GM19397 (cell line): ENCODE measurements at regions not wholly inside any gene's neighbourhood (a gene's known extent, or its start where the extent isn't known, plus 50 kb on each side); places are given as distances from the start of the nearest gene placed in this dataset.
"Not testable (repeated sequence)": the region's sequence is repeated elsewhere in the genome, so short reads cannot be mapped to it uniquely, and the experiment has no call there.

Experiments used
- ATAC-seq: cut with Tn5 transposase; IDR thresholded peaks from one replicate; pipeline ENCODE4 v1.9.1; 2021; ENCODE audit warnings: mild to moderate bottlenecking, moderate library complexity; ENCODE audit not compliant: unreplicated experiment

- not testable (repeated sequence) for ATAC-seq
Observed at GRCh38 chr5:17032314-17032985, 96.4 kb upstream of the MYO10 start.

DNA sequence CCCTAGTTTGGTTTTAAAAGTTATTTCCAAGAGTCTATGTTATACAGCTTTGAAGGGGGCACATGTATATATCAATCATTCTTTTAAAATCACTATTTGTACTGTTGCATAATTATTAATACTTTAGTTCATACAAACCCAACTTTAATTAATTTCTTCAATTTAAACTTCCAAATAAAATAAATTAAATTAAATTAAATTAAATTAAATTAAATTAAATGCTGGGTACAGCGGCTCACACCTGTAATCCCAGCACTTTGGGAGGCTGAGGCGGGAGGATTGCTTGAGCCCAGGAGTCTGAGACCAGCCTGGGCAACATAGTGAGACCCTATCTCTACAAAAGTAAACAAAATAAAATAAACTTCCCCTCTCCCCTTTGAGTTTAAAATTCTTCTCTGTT, 98.9 kb upstream of the MYO10 start:
- ATAC-seq = not testable (repeated sequence)

GRCh38 chr5:17037751-17038150, 101.7 kb upstream of the MYO10 start:
- no peak for ATAC-seq

DNA sequence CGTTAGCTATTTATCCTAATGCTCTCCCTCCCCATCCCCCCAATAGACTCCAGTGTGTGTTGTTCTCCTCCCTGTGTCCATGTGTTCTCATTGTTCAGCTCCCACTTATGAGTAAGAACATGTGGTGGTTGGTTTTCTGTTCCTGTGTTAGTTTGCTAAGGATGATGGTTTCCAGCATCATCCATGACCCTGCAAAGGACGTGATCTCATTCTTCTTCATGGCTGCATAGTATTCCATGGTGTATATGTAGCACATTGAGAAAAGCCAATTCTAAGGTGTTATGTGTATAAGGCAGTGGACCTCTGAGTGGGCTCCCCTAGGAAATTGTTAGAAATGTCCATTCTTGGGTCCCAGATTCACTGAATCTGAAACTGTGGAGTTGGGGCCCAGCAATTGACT, 103.1 kb upstream of the MYO10 start:
- ATAC-seq = no peak

DNA sequence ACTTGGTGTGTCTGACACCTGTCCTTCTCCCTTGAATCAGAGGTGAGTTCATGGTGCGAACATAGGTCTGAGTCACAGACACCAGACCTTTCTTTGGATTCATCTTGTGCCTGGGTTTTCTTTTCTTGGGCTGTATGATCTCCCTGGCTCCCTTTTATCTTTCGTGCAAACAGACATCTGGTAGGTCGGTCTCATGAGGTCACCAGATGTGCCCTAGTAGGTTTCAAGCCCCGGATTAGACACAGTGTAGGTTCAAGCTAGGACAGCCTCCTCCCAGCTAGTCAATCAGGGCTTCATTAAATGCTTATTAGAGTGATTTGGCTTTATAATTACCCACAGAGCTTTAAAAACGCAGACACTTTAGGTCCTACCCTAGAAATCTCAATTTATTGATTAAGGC, 106.0 kb upstream of the MYO10 start:
- no peak for ATAC-seq

- no peak for ATAC-seq
Observed at GRCh38 chr5:17046320-17046719, 110.2 kb upstream of the MYO10 start.

GRCh38 chr5:17050236-17050635, 114.1 kb upstream of the MYO10 start:
- ATAC-seq = no peak

DNA sequence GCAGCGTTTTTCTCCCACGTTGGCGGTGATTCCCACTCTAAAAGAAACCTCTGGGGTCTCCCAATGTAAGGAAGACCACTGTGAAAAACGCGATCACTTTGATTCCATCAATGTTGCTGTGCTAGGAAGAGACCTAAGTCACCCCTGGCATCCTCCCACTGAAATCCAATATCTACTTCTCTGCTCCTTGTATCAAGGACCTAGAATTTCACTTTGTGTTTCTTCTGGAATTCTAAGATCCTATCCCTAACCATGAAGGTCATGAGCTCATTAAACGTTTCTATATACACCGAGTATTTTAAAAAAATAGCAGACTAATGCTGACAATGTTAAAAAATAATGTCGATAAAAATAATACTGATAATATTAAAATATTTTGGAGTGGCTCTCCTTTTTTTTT, 118.8 kb upstream of the MYO10 start:
- ATAC-seq = no peak

- ATAC-seq = no peak
Observed at GRCh38 chr5:17056141-17056631, 120.1 kb upstream of the MYO10 start.

DNA sequence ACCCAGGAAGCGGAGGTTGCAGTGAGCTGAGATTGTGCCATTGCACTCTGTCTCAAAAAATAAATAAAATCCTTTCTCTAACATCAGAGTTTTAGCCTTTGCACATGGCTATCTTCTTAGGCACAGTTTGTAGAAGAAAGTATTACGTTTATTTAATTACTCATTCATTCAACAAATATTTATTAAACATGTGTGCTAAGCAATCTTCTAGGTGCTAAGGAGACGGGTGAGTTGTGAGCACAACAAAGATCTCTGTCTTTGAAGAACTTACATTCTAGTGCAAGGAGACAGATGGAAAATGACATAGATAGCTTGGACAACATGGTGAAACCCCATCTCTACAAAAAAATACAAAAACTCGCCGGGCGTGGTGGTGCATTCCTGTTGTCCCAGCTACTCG, 122.3 kb upstream of the MYO10 start:
- ATAC-seq = no peak

- ATAC-seq = no peak
Observed at GRCh38 chr5:17061973-17062470, 125.9 kb upstream of the MYO10 start.

DNA sequence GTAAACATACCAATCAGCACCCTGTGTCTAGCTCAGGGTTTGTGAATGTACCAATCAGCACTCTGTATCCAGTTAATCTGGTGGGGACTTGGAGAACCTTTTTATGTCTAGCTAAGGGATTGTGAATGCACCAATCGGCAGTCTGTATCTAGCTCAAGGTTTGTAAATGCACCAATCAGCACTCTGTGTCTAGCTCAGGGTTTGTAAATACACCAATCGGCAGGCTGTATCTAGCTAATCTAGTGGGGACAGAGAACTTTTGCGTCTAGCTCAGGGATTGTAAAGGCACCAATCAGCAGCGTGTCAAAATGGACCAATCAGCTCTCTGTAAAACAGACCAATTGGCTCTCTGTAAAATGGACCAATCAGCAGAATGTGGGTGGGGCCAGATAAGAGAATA, 126.7 kb upstream of the MYO10 start:
- ATAC-seq = not testable (repeated sequence)

DNA sequence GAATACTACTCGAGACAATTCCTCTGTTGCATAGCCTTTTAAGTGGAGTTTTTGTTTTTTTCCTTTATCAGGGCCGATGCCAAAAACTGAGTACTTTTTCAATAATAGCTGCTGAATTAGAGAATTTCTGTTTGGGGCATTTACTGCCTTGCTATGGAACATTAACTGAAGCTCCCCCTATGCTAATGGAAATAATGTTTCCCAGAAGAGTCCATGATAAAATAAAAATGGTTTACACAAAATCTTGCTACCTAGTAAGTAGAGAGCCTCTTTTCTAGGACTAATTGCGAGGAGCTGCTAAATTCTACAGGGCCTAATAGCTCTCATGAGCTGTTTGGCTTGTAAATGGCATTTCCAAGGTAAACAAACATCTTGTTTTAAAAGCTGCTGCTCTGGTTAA, 128.2 kb upstream of the MYO10 start:
- ATAC-seq = no peak

DNA sequence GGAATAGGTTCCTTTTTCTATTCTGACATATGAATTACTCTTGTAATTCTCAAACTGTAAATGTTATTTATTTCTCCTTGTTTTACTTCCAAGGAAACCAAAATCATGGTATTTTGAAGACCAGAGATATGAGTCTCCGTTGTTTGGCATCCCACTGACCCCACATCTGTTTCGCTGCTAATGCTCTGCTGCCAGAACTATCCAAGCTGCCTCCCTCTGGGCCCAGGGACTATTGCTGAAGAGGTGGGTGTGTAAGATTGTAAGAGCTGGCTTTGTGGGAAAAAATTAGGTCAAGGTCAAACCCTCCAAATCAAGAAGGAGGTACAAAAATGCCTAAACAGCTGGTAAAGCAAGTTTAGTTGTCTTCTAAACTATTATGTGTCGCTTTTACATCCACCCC, 129.4 kb upstream of the MYO10 start:
- ATAC-seq = no peak

GRCh38 chr5:17066026-17066425, 129.9 kb upstream of the MYO10 start:
- not testable (repeated sequence) for ATAC-seq

GRCh38 chr5:17067657-17068392, 131.7 kb upstream of the MYO10 start:
- no peak for ATAC-seq

GRCh38 chr5:17069995-17070511, 134.0 kb upstream of the MYO10 start:
- no peak for ATAC-seq

GRCh38 chr5:17070647-17071046, 134.6 kb upstream of the MYO10 start:
- ATAC-seq = no peak

- no peak for ATAC-seq
Observed at GRCh38 chr5:17075236-17075635, 139.1 kb upstream of the MYO10 start.

DNA sequence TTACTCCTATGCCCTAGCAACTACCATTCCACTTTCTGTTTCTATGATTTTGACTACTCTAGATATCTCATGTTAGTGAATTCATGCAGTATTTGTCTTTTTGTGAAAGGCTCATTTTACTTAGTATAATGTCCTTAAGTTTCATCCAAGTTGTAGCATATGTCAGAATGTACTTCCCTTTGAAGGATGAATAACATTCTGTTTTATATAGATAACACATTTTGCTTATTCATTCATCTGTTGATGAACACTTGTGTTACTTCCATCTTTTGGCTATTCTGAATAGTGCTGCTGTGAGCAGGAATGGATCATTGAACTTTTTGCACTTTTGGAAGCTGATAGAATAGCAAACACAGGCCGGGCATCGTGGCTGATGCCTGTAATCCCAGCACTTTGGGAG, 140.2 kb upstream of the MYO10 start:
- ATAC-seq = no peak

- ATAC-seq = no peak
Observed at GRCh38 chr5:17077440-17078233, 139.8 kb upstream of the BASP1 start.
